ENCODE measurements at regions not wholly inside any gene's neighbourhood (a gene's known extent, or its start where the extent isn't known, plus 50 kb on each side); places are given as distances from the start of the nearest gene placed in this dataset.

- no peak for TF ChIP-seq POLR2A (IDR thresholded peaks at IDR 0.05; ENCODE audit: low read length)
- TF ChIP-seq GATA1 (IDR thresholded peaks at IDR 0.05; ENCODE audit: low read depth, low read length), result no peak
Measured at GRCh38 chr7:25543210-25543609, 314.9 kb upstream of the NPVF start.

Data from erythroblast (primary cell).